SK-N-SH treated with all-trans-retinoic acid at 6 μM for 48 hours (cell line): ENCODE measurements at regions not wholly inside any gene's neighbourhood (a gene's known extent, or its start where the extent isn't known, plus 50 kb on each side); places are given as distances from the start of the nearest gene placed in this dataset.

Source experiments
- ATAC-seq: fragments of 200-7000 bp; cut with Tn5 transposase; 3 replicates; pipeline ENCODE4 v1.9.1; 2020; ENCODE audit warnings: mild to moderate bottlenecking, moderate library complexity
- ARNTL ChIP-seq: fragments of 450-650 bp; formaldehyde crosslinking; IDR thresholded peaks from 2 replicates; pipeline ENCODE4 v1.5.0; 2020; ENCODE audit warnings: low read depth, mild to moderate bottlenecking, moderate library complexity, borderline replicate concordance
- BACH2 ChIP-seq: fragments of 250-450 bp; sonication (Bioruptor Pico); IDR thresholded peaks from 2 replicates; pipeline ENCODE4 v1.9.0; 2021; ENCODE audit warnings: mild to moderate bottlenecking, borderline replicate concordance
- CREB5 ChIP-seq: fragments of 250-450 bp; sonication (Bioruptor Pico); IDR thresholded peaks from 2 replicates; pipeline ENCODE4 v1.5.1; 2020; ENCODE audit warnings: low read depth, mild to moderate bottlenecking, moderate library complexity
- CSDC2 ChIP-seq: fragments of 250-450 bp; sonication (Bioruptor Pico); IDR thresholded peaks from 2 replicates; pipeline ENCODE4 v1.5.0; 2020; ENCODE audit warnings: mild to moderate bottlenecking, moderate library complexity
- CSRNP3 ChIP-seq: fragments of 250-450 bp; sonication (Bioruptor Pico); IDR thresholded peaks from 2 replicates; pipeline ENCODE4 v1.5.1; 2021; ENCODE audit warnings: mild to moderate bottlenecking, moderate library complexity
- ESRRG ChIP-seq: fragments of 250-450 bp; sonication (Bioruptor Pico); IDR thresholded peaks from 2 replicates; pipeline ENCODE4 v1.6.1; 2021; ENCODE audit warnings: mild to moderate bottlenecking
- GLIS3 ChIP-seq: fragments of 250-450 bp; sonication (Bioruptor Pico); IDR thresholded peaks from 2 replicates; pipeline ENCODE4 v1.5.0; 2020; ENCODE audit warnings: mild to moderate bottlenecking, moderate library complexity
- ISL1 ChIP-seq: fragments of 250-450 bp; sonication (Bioruptor Pico); IDR thresholded peaks from 2 replicates; pipeline ENCODE4 v2.1.2; 2022; ENCODE audit warnings: mild to moderate bottlenecking, moderate library complexity
- OSR1 ChIP-seq: fragments of 250-450 bp; sonication (Bioruptor Pico); IDR thresholded peaks from 2 replicates; pipeline ENCODE4 v1.8.0; 2022; ENCODE audit warnings: moderate library complexity, mild to moderate bottlenecking, inconsistent platforms
- PATZ1 ChIP-seq: fragments of 250-450 bp; sonication (Bioruptor Pico); IDR thresholded peaks from 2 replicates; pipeline ENCODE4 v1.8.0; 2020; ENCODE audit warnings: mild to moderate bottlenecking, moderate library complexity, borderline replicate concordance
- POU6F1 ChIP-seq: fragments of 250-450 bp; sonication (Bioruptor Pico); IDR thresholded peaks from 2 replicates; pipeline ENCODE4 v1.8.0; 2021; ENCODE audit warnings: low read depth, mild to moderate bottlenecking, moderate library complexity, borderline replicate concordance
- PPARA ChIP-seq: fragments of 250-450 bp; sonication (Bioruptor Pico); IDR thresholded peaks from 2 replicates; pipeline ENCODE4 v1.5.0; 2020; ENCODE audit warnings: mild to moderate bottlenecking, borderline replicate concordance
- RARB ChIP-seq: fragments of 250-450 bp; sonication (Bioruptor Pico); IDR thresholded peaks from 2 replicates; pipeline ENCODE4 v1.8.0; 2021; ENCODE audit warnings: mild to moderate bottlenecking, moderate library complexity
- SNAI2 ChIP-seq: fragments of 250-450 bp; sonication (Bioruptor Pico); IDR thresholded peaks from 2 replicates; pipeline ENCODE4 v1.5.0; 2020; ENCODE audit warnings: mild to moderate bottlenecking, moderate library complexity
- TCF4 ChIP-seq: fragments of 250-450 bp; sonication (Bioruptor Pico); IDR thresholded peaks from 2 replicates; pipeline ENCODE4 v1.8.0; 2021; ENCODE audit warnings: mild to moderate bottlenecking, moderate library complexity, borderline replicate concordance
- TOX ChIP-seq: fragments of 250-450 bp; sonication (Bioruptor Pico); IDR thresholded peaks from 2 replicates; pipeline ENCODE4 v1.8.0; 2021; ENCODE audit warnings: mild to moderate bottlenecking, moderate library complexity, borderline replicate concordance
- TSHZ2 ChIP-seq: fragments of 250-450 bp; sonication (Bioruptor Pico); IDR thresholded peaks from 2 replicates; pipeline ENCODE4 v1.5.0; 2020; ENCODE audit warnings: mild to moderate bottlenecking, moderate library complexity
- ZC3H10 ChIP-seq: fragments of 250-450 bp; sonication (Bioruptor Pico); IDR thresholded peaks from 2 replicates; pipeline ENCODE4 v1.5.1; 2021; ENCODE audit warnings: mild to moderate bottlenecking, moderate library complexity
- ZFP30 ChIP-seq: fragments of 450-650 bp; formaldehyde crosslinking; IDR thresholded peaks from 2 replicates; pipeline ENCODE4 v1.5.0; 2022; ENCODE audit warnings: mild to moderate bottlenecking, moderate library complexity
- ZNF565 ChIP-seq: fragments of 450-650 bp; formaldehyde crosslinking; conservative IDR thresholded peaks from 2 replicates; pipeline ENCODE4 v1.5.0; 2020; ENCODE audit warnings: low read depth, mild to moderate bottlenecking, moderate library complexity
- ZNF70 ChIP-seq: fragments of 450-650 bp; formaldehyde crosslinking; IDR thresholded peaks from 2 replicates; pipeline ENCODE4 v1.5.0; 2020; ENCODE audit warnings: mild to moderate bottlenecking, moderate library complexity
- ZNF8 ChIP-seq: fragments of 450-650 bp; formaldehyde crosslinking; IDR thresholded peaks from 2 replicates; pipeline ENCODE4 v1.5.0; 2020; ENCODE audit warnings: mild to moderate bottlenecking, moderate library complexity

- TF ChIP-seq ZNF70 (CRISPR knock-in tag) (no peak), PATZ1 (CRISPR knock-in tag) (no peak), BACH2 (CRISPR knock-in tag) (no peak), ZC3H10 (CRISPR knock-in tag) (no peak), POU6F1 (CRISPR knock-in tag) (no peak), ZFP30 (no peak), ISL1 (CRISPR knock-in tag) (no peak), ZNF565 (CRISPR knock-in tag) (no peak), TOX (CRISPR knock-in tag) (no peak), GLIS3 (no peak), RARB (CRISPR knock-in tag) (no peak), ARNTL (no peak), SNAI2 (CRISPR knock-in tag) (no peak), ESRRG (CRISPR knock-in tag) (no peak), TCF4 (no peak)
- TF ChIP-seq, all 23 proteins: peak for 0
- ATAC-seq: no peak
These were observed 809.5 kb upstream of the PIK3C3 start for GRCh38 chr18:41145516-41145915.

- TF ChIP-seq CREB5 (CRISPR knock-in tag) (no peak), RARB (CRISPR knock-in tag) (no peak), CSRNP3 (CRISPR knock-in tag) (no peak), TCF4 (no peak), TOX (CRISPR knock-in tag) (no peak), ARNTL (no peak), PPARA (no peak), ISL1 (CRISPR knock-in tag) (0 out of 2 replicates have a peak, but pooled peaks have one; percentile 29), ZNF565 (CRISPR knock-in tag) (no peak)
- ATAC-seq: peak; percentile 83
These were observed 810.6 kb upstream of the PIK3C3 start for GRCh38 chr18:41144441-41144840.

GRCh38 chr18:41140506-41140905 is 814.5 kb upstream of the PIK3C3 start:
- no peak for ATAC-seq

More at GRCh38 chr18:41140506-41140905, 814.5 kb upstream of the PIK3C3 start:
- TF ChIP-seq BACH2 (CRISPR knock-in tag): no peak
- no peak for TF ChIP-seq CSDC2 (CRISPR knock-in tag)
- TF ChIP-seq GLIS3: no peak
- no peak for TF ChIP-seq RARB (CRISPR knock-in tag)
- TF ChIP-seq ZFP30: no peak
- no peak for TF ChIP-seq ZC3H10 (CRISPR knock-in tag)
- TF ChIP-seq TCF4: no peak
- no peak for TF ChIP-seq TSHZ2
- no peak for TF ChIP-seq POU6F1 (CRISPR knock-in tag)
- TF ChIP-seq OSR1 (CRISPR knock-in tag): no peak
- TF ChIP-seq ESRRG (CRISPR knock-in tag): no peak
- TF ChIP-seq CSRNP3 (CRISPR knock-in tag): no peak
- no peak for TF ChIP-seq ZNF8 (CRISPR knock-in tag)
- no peak for TF ChIP-seq PPARA
- no peak for TF ChIP-seq ZNF70 (CRISPR knock-in tag)
- TF ChIP-seq ISL1 (CRISPR knock-in tag): no peak
- TF ChIP-seq SNAI2 (CRISPR knock-in tag): no peak
- TF ChIP-seq PATZ1 (CRISPR knock-in tag): no peak
